ENCODE measurements at regions not wholly inside any gene's neighbourhood (a gene's known extent, or its start where the extent isn't known, plus 50 kb on each side); places are given as distances from the start of the nearest gene placed in this dataset.

DNA sequence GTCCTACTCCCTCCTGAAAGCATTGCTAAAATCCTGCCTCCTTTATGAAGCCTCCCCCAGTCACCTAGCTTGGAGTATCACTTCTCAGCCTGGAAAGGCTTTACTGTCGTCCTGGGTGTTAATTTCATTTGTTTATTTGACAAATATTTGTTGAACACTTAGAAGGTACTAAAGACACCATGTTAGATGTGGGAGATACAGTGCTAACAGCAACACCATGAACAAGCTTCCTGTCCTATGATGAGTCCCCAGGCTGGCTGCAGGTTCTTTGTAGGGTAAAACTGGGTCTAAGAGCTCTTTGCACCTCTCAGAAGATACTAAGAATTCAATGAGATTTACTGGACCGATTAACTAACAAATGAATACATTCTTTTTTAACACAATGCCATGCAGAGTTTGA lies 109.2 kb upstream of the TMEM170B start:
- Histone ChIP-seq H3K9me3 (ENCODE audit: severe bottlenecking) (no peaks in the 10 kb centered on the region), H3K27me3 (ENCODE audit: insufficient read depth, low read depth, severe bottlenecking) (no peaks in the 10 kb centered on the region), H3K36me3 (no peaks in the 10 kb centered on the region), H3K4me3 (ENCODE audit: low read depth, low read length) (no peak overlapping the region), H3K27ac (no peak overlapping the region)
- TF ChIP-seq, protein P1, sequence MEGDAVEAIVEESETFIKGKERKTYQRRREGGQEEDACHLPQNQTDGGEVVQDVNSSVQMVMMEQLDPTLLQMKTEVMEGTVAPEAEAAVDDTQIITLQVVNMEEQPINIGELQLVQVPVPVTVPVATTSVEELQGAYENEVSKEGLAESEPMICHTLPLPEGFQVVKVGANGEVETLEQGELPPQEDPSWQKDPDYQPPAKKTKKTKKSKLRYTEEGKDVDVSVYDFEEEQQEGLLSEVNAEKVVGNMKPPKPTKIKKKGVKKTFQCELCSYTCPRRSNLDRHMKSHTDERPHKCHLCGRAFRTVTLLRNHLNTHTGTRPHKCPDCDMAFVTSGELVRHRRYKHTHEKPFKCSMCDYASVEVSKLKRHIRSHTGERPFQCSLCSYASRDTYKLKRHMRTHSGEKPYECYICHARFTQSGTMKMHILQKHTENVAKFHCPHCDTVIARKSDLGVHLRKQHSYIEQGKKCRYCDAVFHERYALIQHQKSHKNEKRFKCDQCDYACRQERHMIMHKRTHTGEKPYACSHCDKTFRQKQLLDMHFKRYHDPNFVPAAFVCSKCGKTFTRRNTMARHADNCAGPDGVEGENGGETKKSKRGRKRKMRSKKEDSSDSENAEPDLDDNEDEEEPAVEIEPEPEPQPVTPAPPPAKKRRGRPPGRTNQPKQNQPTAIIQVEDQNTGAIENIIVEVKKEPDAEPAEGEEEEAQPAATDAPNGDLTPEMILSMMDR (IDR thresholded peaks at IDR 0.05; ENCODE audit: low read depth, low read length), result no peak
- DNase-seq, result no peak

GRCh38 chr6:11427723-11428245 lies 109.8 kb upstream of the TMEM170B start:
- TF ChIP-seq, protein P1 (IDR thresholded peaks at IDR 0.05; ENCODE audit: low read depth, low read length), result no peak
- H3K27ac ChIP-seq, result no peak overlapping the region

GRCh38 chr6:11427091-11427722 lies 110.3 kb upstream of the TMEM170B start:
- DNase-seq, result no peak
- no peaks in the 10 kb centered on the region for H3K36me3 ChIP-seq
- H3K27me3 ChIP-seq (ENCODE audit: insufficient read depth, low read depth, severe bottlenecking), result no peaks in the 10 kb centered on the region
- no peaks in the 10 kb centered on the region for H3K9me3 ChIP-seq (ENCODE audit: severe bottlenecking)
- TF ChIP-seq, protein P1 (IDR thresholded peaks at IDR 0.05; ENCODE audit: low read depth, low read length), result no peak
- H3K4me3 ChIP-seq (ENCODE audit: low read depth, low read length), result no peak overlapping the region
- H3K27ac ChIP-seq, result no peak overlapping the region

More at GRCh38 chr6:11427723-11428245, 109.8 kb upstream of the TMEM170B start:
- Histone ChIP-seq H3K27me3 (ENCODE audit: insufficient read depth, low read depth, severe bottlenecking) (no peaks in the 10 kb centered on the region), H3K36me3 (no peaks in the 10 kb centered on the region), H3K9me3 (ENCODE audit: severe bottlenecking) (no peaks in the 10 kb centered on the region), H3K4me3 (ENCODE audit: low read depth, low read length) (no peak overlapping the region)
- DNase-seq, result no peak

- no peak overlapping the region for H3K27ac ChIP-seq
- H3K36me3 ChIP-seq, result no peaks in the 10 kb centered on the region
- no peak for DNase-seq
- no peaks in the 10 kb centered on the region for H3K9me3 ChIP-seq (ENCODE audit: severe bottlenecking)
- TF ChIP-seq, protein P1 (IDR thresholded peaks at IDR 0.05; ENCODE audit: low read depth, low read length), result no peak
- H3K27me3 ChIP-seq (ENCODE audit: insufficient read depth, low read depth, severe bottlenecking), result no peaks in the 10 kb centered on the region
- no peak overlapping the region for H3K4me3 ChIP-seq (ENCODE audit: low read depth, low read length)
Measured at GRCh38 chr6:11426571-11426970, 111.0 kb upstream of the TMEM170B start.

DNA sequence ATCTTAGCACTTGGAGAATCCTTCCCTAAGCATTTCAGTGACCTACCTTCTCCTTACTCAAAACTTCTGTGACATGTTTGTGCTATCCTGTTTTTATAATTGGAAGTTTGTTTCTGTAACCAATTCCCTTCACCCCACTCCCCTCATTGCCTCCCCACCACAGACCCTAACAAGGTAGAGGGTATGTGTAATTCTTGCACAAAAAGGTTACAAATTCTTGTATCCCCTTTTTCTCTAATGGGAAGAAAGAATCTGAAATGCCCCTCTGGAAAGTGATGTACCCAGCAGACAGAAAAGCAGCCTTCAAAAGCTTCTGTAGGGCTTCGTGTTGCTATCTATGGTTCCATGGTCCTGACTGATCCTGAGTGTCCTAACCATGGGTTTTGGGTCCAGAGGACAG lies 111.7 kb upstream of the TMEM170B start:
- Histone ChIP-seq H3K36me3 (no peaks in the 10 kb centered on the region), H3K9me3 (ENCODE audit: severe bottlenecking) (no peaks in the 10 kb centered on the region), H3K4me3 (ENCODE audit: low read depth, low read length) (no peak overlapping the region), H3K27ac (no peak overlapping the region), H3K27me3 (ENCODE audit: insufficient read depth, low read depth, severe bottlenecking) (no peaks in the 10 kb centered on the region)
- DNase-seq, result no peak
- TF ChIP-seq, protein P1 (IDR thresholded peaks at IDR 0.05; ENCODE audit: low read depth, low read length), result no peak

- DNase-seq, result no peak
- no peak overlapping the region for H3K27ac ChIP-seq
Measured at GRCh38 chr6:11425431-11425871, 112.1 kb upstream of the TMEM170B start.

More at GRCh38 chr6:11425431-11425871, 112.1 kb upstream of the TMEM170B start:
- TF ChIP-seq, protein P1 (IDR thresholded peaks at IDR 0.05; ENCODE audit: low read depth, low read length), result no peak
- no peaks in the 10 kb centered on the region for H3K36me3 ChIP-seq
- H3K4me3 ChIP-seq (ENCODE audit: low read depth, low read length), result no peak overlapping the region
- H3K9me3 ChIP-seq (ENCODE audit: severe bottlenecking), result no peaks in the 10 kb centered on the region
- no peaks in the 10 kb centered on the region for H3K27me3 ChIP-seq (ENCODE audit: insufficient read depth, low read depth, severe bottlenecking)
